ENCODE measurements at regions not wholly inside any gene's neighbourhood (a gene's known extent, or its start where the extent isn't known, plus 50 kb on each side); places are given as distances from the start of the nearest gene placed in this dataset.

DNA sequence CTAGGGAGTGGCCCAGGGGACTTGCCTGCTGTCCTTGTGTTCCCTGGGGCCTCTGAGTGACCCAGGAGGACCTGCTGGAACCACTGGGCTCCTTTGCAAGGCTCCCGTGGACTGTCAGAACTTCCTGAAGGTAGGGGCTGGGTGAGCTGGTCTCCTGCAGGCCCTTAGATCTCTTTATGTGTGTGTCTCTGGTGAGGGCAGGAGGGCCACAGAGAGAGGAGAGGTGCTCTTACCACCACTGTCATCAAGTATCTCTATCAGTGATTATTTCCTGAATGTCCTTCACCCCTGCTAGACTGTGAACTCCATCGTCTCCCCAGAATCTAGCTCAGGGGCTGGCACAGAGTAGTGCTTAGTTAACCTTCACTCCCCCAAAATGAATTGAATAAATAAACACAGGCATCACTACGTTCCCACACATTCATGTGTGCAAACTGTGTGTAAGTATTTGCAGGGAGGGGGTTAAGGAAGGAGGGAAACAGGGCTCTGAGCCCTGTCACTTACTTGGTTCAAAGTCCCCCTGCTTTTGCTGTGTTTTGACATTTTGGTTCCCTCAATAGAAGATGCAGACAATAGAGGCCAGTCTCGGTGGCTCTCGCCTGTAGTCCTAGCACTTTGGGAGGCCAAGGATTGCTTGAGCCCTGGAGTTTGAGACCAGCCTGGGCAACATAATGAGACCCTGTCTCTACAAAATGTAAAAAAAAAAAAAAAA, 100.8 kb upstream of the HAAO start:
- TF ChIP-seq, protein P1, sequence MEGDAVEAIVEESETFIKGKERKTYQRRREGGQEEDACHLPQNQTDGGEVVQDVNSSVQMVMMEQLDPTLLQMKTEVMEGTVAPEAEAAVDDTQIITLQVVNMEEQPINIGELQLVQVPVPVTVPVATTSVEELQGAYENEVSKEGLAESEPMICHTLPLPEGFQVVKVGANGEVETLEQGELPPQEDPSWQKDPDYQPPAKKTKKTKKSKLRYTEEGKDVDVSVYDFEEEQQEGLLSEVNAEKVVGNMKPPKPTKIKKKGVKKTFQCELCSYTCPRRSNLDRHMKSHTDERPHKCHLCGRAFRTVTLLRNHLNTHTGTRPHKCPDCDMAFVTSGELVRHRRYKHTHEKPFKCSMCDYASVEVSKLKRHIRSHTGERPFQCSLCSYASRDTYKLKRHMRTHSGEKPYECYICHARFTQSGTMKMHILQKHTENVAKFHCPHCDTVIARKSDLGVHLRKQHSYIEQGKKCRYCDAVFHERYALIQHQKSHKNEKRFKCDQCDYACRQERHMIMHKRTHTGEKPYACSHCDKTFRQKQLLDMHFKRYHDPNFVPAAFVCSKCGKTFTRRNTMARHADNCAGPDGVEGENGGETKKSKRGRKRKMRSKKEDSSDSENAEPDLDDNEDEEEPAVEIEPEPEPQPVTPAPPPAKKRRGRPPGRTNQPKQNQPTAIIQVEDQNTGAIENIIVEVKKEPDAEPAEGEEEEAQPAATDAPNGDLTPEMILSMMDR (IDR thresholded peaks at IDR 0.05; ENCODE audit: borderline replicate concordance, insufficient read depth, low read depth, low read length): no peak

DNA sequence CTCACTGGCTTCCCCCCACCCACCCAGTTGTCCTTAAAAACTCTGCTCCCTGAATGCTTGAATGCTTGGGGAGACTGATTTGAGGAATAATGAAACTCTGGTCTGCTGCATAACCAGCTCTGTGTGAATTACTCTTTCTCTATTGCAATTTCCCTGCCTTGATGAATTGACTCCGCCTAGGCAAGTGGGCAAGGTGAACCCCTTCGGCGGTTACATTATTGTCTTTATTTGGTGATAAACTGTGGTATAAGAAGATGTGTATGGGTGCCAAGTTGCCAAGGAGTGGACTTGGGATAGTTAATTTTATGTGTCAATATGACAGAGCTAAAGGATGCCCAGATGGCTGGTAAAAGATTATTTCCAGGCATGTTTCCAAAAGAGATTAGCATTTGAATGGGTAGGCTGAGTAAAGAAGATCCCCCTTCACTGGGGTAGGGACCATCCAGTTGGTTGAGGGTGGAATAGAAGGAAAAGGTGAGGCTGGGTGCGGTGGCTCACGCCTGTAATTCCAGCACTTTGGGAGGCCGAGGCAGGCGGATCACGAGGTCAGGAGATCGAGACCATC, 98.5 kb upstream of the HAAO start:
- H3K4me3 ChIP-seq (ENCODE audit: low read depth, low read length): no peak overlapping the region
- TF ChIP-seq, protein P1 (IDR thresholded peaks at IDR 0.05; ENCODE audit: borderline replicate concordance, insufficient read depth, low read depth, low read length): no peak

More for the DNA sequence above, 100.8 kb upstream of the HAAO start:
- H3K4me3 ChIP-seq (ENCODE audit: low read depth, low read length): no peak overlapping the region

DNA sequence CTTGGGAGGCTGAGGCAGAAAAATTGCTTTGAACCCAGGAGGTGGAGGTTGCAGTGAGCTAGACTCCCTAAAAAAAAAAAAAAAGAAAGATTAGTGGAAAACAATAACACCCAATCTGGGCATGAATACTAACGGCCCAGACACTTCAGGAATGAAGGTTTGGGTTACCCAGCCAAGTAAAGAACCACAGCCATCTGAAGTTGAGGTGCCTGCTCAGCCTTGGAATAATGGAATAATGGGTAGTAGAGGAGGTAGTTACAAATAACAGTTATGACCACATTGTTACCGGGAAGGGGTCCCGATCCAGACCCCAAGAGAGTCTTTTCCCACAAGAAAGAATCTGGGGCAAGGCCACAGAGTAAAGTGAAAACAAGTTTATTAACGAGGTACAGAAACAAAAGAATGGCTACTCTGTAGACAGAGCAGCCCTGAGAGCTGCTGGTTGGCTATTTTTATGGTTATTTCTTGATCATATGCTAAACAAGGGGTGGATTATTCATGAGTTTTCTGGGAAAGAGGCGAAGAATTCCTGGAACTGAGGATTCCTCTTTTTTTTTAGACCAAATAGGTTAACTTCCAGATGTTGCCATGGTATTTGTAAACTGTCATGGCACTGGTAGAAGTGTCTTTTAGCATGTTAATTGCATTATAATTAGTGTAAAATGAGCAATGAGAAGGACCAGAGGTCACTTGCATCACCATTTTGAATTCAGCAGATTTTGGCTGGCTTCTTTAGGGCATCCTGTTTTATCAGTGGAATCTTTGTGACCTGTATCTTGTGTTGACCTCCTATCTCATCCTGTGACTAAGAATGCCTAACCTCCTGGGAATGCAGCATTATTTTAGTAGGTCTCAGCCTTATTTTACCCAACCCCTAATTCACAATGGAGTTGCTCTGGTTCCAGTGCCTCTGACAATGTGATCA, 96.2 kb upstream of the HAAO start:
- TF ChIP-seq, protein P1 (IDR thresholded peaks at IDR 0.05; ENCODE audit: borderline replicate concordance, insufficient read depth, low read depth, low read length): no peak
- H3K4me3 ChIP-seq (ENCODE audit: low read depth, low read length): no peak overlapping the region

DNA sequence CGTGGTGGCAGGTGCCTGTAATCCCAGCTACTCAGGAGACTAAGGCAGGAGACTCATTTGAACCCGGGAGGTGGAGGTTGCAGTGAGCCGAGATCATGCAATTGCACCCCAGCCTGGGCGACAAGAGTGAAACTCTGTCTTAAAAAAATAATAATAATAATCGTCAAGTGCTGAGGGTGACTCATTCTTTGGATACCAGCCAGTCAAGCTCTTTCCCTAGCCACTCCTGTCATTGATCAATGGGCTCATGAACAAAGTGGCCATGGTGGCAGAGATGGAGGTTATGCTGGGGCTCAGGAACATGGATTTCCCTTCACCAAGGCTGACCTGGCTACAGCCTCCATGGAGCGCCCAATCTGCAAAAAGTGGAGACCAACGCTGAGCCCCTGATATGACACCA, 94.5 kb upstream of the HAAO start:
- no peak overlapping the region for H3K4me3 ChIP-seq (ENCODE audit: low read depth, low read length)
- TF ChIP-seq, protein P1 (IDR thresholded peaks at IDR 0.05; ENCODE audit: borderline replicate concordance, insufficient read depth, low read depth, low read length): no peak

DNA sequence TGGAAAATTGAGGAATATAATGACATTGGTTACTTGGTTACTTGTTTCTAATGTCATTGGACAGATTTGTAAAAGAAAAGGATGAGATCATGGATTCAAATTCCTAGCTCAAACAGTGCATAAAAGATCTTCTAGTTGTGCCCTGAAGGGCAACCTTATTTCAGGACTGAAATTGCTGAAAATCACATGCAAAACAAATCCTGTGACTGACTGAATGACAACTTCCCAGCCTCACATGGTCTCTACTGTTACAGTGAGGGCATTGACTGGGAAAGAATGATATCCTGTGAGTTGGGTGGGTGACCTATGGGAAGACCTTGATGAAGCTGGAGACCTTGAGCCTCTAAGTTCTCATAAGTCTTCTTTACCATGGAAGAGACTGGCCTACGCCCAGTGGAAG, 90.4 kb upstream of the HAAO start:
- TF ChIP-seq, protein P1 (IDR thresholded peaks at IDR 0.05; ENCODE audit: borderline replicate concordance, insufficient read depth, low read depth, low read length): no peak

DNA sequence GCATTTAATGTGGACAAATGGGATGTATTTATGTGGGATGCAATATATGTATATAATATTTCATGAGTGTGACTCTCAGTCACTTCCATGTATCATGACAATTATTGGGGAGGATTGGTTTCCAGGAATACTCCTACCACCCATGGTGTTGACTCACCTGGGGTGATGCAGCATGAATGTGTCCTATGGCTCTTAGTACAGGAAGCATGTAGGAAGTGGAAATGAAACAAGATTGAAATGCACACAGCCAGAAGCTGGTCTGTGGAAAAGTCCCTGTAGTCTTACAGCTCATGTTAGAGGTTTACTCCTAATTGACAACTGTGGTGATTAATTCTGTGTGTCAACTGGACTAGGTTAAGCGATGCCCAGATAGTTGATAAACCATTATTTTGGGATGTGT, 89.3 kb upstream of the HAAO start:
- TF ChIP-seq, protein P1 (IDR thresholded peaks at IDR 0.05; ENCODE audit: borderline replicate concordance, insufficient read depth, low read depth, low read length): no peak
- no peak overlapping the region for H3K4me3 ChIP-seq (ENCODE audit: low read depth, low read length)

More for the DNA sequence above, 90.4 kb upstream of the HAAO start:
- H3K4me3 ChIP-seq (ENCODE audit: low read depth, low read length): no peak overlapping the region

Measured in GM12875 (cell line).